ENCODE measurements at regions not wholly inside any gene's neighbourhood (a gene's known extent, or its start where the extent isn't known, plus 50 kb on each side); places are given as distances from the start of the nearest gene placed in this dataset.

- TF ChIP-seq POLR2AphosphoS5 (IDR thresholded peaks at IDR 0.05): no peak
- TF ChIP-seq CTCF (IDR thresholded peaks at IDR 0.05; ENCODE audit: poor library complexity, severe bottlenecking): no peak
- no peak for TF ChIP-seq SMC3 (conservative IDR thresholded peaks at IDR 0.05; ENCODE audit: poor library complexity)
- no peak for TF ChIP-seq MXI1 (conservative IDR thresholded peaks at IDR 0.05; ENCODE audit: poor library complexity, severe bottlenecking)
- TF ChIP-seq RAD21 (conservative IDR thresholded peaks at IDR 0.05): no peak
- TF ChIP-seq EZH2 (IDR thresholded peaks at IDR 0.05; ENCODE audit: borderline replicate concordance, insufficient read depth, low read length, poor library complexity, severe bottlenecking): no peak
- TF ChIP-seq TAF1 (IDR thresholded peaks at IDR 0.05; ENCODE audit: low read depth): no peak
- no peak for TF ChIP-seq EP300 (conservative IDR thresholded peaks at IDR 0.05; ENCODE audit: poor library complexity, severe bottlenecking)
- TF ChIP-seq REST (IDR thresholded peaks at IDR 0.05; ENCODE audit: borderline replicate concordance): no peak
- H3K79me2 ChIP-seq (replicated peaks; ENCODE audit: insufficient read depth, low read length): no peaks in the 10 kb centered on the region
- H3K4me3 ChIP-seq (ENCODE audit: low read length): no peak overlapping the region
- no peaks in the 10 kb centered on the region for H3K36me3 ChIP-seq (ENCODE audit: insufficient read depth, low read length)
- no peaks in the 10 kb centered on the region for H3K9me3 ChIP-seq (ENCODE audit: low read length)
- no peak overlapping the region for H2AFZ ChIP-seq (ENCODE audit: low read depth, low read length)
- H3K27me3 ChIP-seq (ENCODE audit: insufficient read depth, low read depth, low read length): peaks cover 13% of the 10 kb centered on the region
- H3K9ac ChIP-seq (ENCODE audit: low read length): no peak overlapping the region
- H3K9me2 ChIP-seq (ENCODE audit: insufficient read depth, low read length): no peaks in the 10 kb centered on the region
- H4K20me1 ChIP-seq (ENCODE audit: insufficient read depth): no peaks in the 10 kb centered on the region
- H3K4me2 ChIP-seq (ENCODE audit: low read length): no peak overlapping the region
- H3F3A ChIP-seq (ENCODE audit: insufficient read depth, low read length, poor library complexity, severe bottlenecking): no peaks in the 10 kb centered on the region
- H3K27ac ChIP-seq (ENCODE audit: low read length): no peak overlapping the region
These were observed 169.2 kb downstream of the ZNF281 start for GRCh38 chr1:200240656-200241055.

DNA sequence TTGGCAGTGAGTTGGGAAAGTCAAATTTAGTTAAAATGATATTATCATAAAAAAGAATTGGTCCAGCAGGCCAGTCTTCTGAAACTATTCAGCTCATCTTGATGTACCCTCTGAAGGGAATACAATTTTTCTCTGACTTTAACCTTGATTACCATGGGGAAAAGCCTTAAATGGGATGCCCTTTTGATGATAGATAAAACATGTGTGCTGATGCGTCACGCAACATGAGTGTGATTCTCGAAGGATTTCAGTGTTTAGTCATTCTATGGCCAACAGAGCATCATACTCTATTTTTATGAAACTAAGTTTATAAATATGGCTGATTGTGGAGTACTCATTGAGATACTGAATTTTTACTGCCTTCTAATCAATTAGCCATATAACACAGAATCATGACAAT lies 171.5 kb downstream of the ZNF281 start:
- Histone ChIP-seq H2AFZ (ENCODE audit: low read depth, low read length) (no peak overlapping the region), H3K9me2 (ENCODE audit: insufficient read depth, low read length) (no peaks in the 10 kb centered on the region), H3K4me2 (ENCODE audit: low read length) (no peak overlapping the region), H4K20me1 (ENCODE audit: insufficient read depth) (no peaks in the 10 kb centered on the region), H3K27me3 (ENCODE audit: insufficient read depth, low read depth, low read length) (peaks cover 13% of the 10 kb centered on the region), H3K9ac (ENCODE audit: low read length) (no peak overlapping the region), H3K9me3 (ENCODE audit: low read length) (no peaks in the 10 kb centered on the region), H3K79me2 (replicated peaks; ENCODE audit: insufficient read depth, low read length) (no peaks in the 10 kb centered on the region), H3K36me3 (ENCODE audit: insufficient read depth, low read length) (no peaks in the 10 kb centered on the region), H3K4me3 (ENCODE audit: low read length) (no peak overlapping the region), H3F3A (ENCODE audit: insufficient read depth, low read length, poor library complexity, severe bottlenecking) (no peaks in the 10 kb centered on the region), H3K27ac (ENCODE audit: low read length) (no peak overlapping the region)
- no peak for TF ChIP-seq CTCF (IDR thresholded peaks at IDR 0.05; ENCODE audit: poor library complexity, severe bottlenecking)
- TF ChIP-seq MXI1 (conservative IDR thresholded peaks at IDR 0.05; ENCODE audit: poor library complexity, severe bottlenecking): no peak

All from neural cell (in vitro differentiated cells).